HG03060 (cell line): ENCODE measurements at regions not wholly inside any gene's neighbourhood (a gene's known extent, or its start where the extent isn't known, plus 50 kb on each side); places are given as distances from the start of the nearest gene placed in this dataset.
"Not testable (repeated sequence)": the region's sequence is repeated elsewhere in the genome, so short reads cannot be mapped to it uniquely, and the experiment has no call there.

Experiments used
- ATAC-seq: cut with Tn5 transposase; IDR thresholded peaks from one replicate; pipeline ENCODE4 v1.9.1; 2021; ENCODE audit warnings: low read depth, moderate number of reproducible peaks; ENCODE audit not compliant: unreplicated experiment

GRCh38 chr15:79492065-79492464, 59.9 kb downstream of the MINAR1 start:
- ATAC-seq, result no peak

- no peak for ATAC-seq
These were observed 62.3 kb downstream of the MINAR1 start for GRCh38 chr15:79494384-79494909.

- no peak for ATAC-seq
These were observed 63.0 kb downstream of the MINAR1 start for GRCh38 chr15:79494963-79495755.

- no peak for ATAC-seq
These were observed 63.6 kb downstream of the MINAR1 start for GRCh38 chr15:79495775-79496174.

- no peak for ATAC-seq
These were observed 64.7 kb downstream of the MINAR1 start for GRCh38 chr15:79496838-79497237.

- no peak for ATAC-seq
These were observed 69.0 kb downstream of the MINAR1 start for GRCh38 chr15:79501086-79501485.

- no peak for ATAC-seq
These were observed 73.8 kb downstream of the MINAR1 start for GRCh38 chr15:79505956-79506355.

GRCh38 chr15:79512844-79513243, 80.7 kb downstream of the MINAR1 start:
- not testable (repeated sequence) for ATAC-seq

GRCh38 chr15:79513417-79513816, 81.3 kb downstream of the MINAR1 start:
- ATAC-seq, result no peak

GRCh38 chr15:79513940-79514339, 81.8 kb downstream of the MINAR1 start:
- ATAC-seq, result no peak

- no peak for ATAC-seq
These were observed 83.3 kb downstream of the MINAR1 start for GRCh38 chr15:79515300-79516027.

GRCh38 chr15:79516155-79516554, 84.0 kb downstream of the MINAR1 start:
- ATAC-seq, result no peak

GRCh38 chr15:79516646-79517045, 84.5 kb downstream of the MINAR1 start:
- no peak for ATAC-seq

GRCh38 chr15:79519628-79520027, 87.5 kb downstream of the MINAR1 start:
- ATAC-seq, result no peak

GRCh38 chr15:79520654-79521053, 88.5 kb downstream of the MINAR1 start:
- no peak for ATAC-seq

GRCh38 chr15:79522656-79523055, 90.5 kb downstream of the MINAR1 start:
- ATAC-seq, result no peak

- ATAC-seq, result no peak
These were observed 91.1 kb downstream of the MINAR1 start for GRCh38 chr15:79523266-79523665.

- no peak for ATAC-seq
These were observed 92.4 kb downstream of the MINAR1 start for GRCh38 chr15:79524531-79524930.

- ATAC-seq, result no peak
These were observed 94.2 kb downstream of the MINAR1 start for GRCh38 chr15:79526376-79526775.

- no peak for ATAC-seq
These were observed 95.7 kb downstream of the MINAR1 start for GRCh38 chr15:79527821-79528220.

- ATAC-seq, result no peak
These were observed 97.1 kb downstream of the MINAR1 start for GRCh38 chr15:79529157-79529785.
